ENCODE measurements at regions not wholly inside any gene's neighbourhood (a gene's known extent, or its start where the extent isn't known, plus 50 kb on each side); places are given as distances from the start of the nearest gene placed in this dataset.

- BruUV-seq (replicated peaks): no TSS peak
- Histone ChIP-seq H3K4me3 (ENCODE audit: low read depth, low read length, poor library complexity, severe bottlenecking) (no peak overlapping the region), H3K9me3 (ENCODE audit: low read length) (no peaks in the 10 kb centered on the region), H2AFZ (ENCODE audit: low read length) (no peak overlapping the region), H3K4me2 (ENCODE audit: low read length) (no peak overlapping the region), H4K20me1 (ENCODE audit: insufficient read depth, low read length) (no peaks in the 10 kb centered on the region), H3K27ac (ENCODE audit: low read depth, low read length, poor library complexity, severe bottlenecking) (no peak overlapping the region), H3K79me2 (ENCODE audit: insufficient read depth, low read depth, low read length) (no peaks in the 10 kb centered on the region), H3K36me3 (ENCODE audit: insufficient read depth, low read length) (no peaks in the 10 kb centered on the region), H3K9me2 (ENCODE audit: insufficient read depth, low read length) (no peaks in the 10 kb centered on the region), H3K4me1 (ENCODE audit: insufficient read depth, low read length, poor library complexity, severe bottlenecking) (no peaks in the 10 kb centered on the region)
- POLR2A ChIA-PET: no interaction called here
- DNase-seq (ENCODE audit: low spot score): no peak
- CTCF ChIA-PET (ENCODE audit: unreplicated experiment): no interaction called here
- intact Hi-C loops (cut with micrococcal nuclease; ENCODE audit: unreplicated experiment): no loop called here
- TF ChIP-seq EZH2phosphoT487 (IDR thresholded peaks at IDR 0.05; ENCODE audit: borderline replicate concordance, low read depth, low read length): no peak
- TF ChIP-seq, protein P1, sequence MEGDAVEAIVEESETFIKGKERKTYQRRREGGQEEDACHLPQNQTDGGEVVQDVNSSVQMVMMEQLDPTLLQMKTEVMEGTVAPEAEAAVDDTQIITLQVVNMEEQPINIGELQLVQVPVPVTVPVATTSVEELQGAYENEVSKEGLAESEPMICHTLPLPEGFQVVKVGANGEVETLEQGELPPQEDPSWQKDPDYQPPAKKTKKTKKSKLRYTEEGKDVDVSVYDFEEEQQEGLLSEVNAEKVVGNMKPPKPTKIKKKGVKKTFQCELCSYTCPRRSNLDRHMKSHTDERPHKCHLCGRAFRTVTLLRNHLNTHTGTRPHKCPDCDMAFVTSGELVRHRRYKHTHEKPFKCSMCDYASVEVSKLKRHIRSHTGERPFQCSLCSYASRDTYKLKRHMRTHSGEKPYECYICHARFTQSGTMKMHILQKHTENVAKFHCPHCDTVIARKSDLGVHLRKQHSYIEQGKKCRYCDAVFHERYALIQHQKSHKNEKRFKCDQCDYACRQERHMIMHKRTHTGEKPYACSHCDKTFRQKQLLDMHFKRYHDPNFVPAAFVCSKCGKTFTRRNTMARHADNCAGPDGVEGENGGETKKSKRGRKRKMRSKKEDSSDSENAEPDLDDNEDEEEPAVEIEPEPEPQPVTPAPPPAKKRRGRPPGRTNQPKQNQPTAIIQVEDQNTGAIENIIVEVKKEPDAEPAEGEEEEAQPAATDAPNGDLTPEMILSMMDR (conservative IDR thresholded peaks at IDR 0.05; ENCODE audit: low read length): no peak
These were observed 220.5 kb upstream of the TENM4 start for GRCh38 chr11:79661373-79661772.

DNA sequence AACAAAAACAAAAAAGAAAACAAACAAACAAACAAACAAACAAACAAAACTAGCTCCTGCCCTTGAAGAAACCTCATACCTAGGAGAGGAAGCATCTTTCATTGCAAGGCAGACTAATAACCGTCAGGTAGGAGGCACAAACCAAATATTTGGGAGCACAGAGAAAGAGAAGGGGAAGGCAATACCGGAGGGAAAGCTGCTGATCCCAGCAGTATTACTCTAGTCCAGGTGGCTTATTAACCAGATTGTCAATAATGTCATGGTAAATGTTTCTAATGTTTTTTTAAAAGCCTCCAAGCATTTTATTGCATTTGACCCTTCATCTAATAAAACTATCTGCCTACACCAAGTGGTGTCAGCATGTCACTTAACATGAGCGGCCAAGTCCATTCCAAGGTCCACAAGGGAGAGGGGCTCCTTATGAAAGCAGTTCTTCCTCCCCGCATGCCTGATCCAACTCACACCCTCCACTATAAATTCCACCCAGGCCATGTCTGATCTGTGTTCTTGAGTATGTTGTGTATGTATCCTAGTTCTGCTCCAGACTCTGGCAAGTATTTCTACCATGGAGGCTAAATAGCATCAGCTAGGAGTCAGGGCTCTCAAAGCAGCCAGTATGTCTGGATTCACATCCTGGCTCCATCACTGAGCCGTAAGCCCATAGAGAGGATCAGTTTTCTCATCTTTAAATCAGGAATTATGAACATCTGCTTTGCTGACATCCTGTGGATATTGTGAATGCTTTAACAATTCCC, 208.1 kb upstream of the TENM4 start:
- Histone ChIP-seq H3K4me1 (ENCODE audit: insufficient read depth, low read length, poor library complexity, severe bottlenecking) (no peaks in the 10 kb centered on the region), H4K20me1 (ENCODE audit: insufficient read depth, low read length) (no peaks in the 10 kb centered on the region), H3K9me2 (ENCODE audit: insufficient read depth, low read length) (no peaks in the 10 kb centered on the region), H3K27ac (ENCODE audit: low read depth, low read length, poor library complexity, severe bottlenecking) (no peak overlapping the region), H3K4me2 (ENCODE audit: low read length) (no peak overlapping the region), H3K36me3 (ENCODE audit: insufficient read depth, low read length) (no peaks in the 10 kb centered on the region), H3K79me2 (ENCODE audit: insufficient read depth, low read depth, low read length) (no peaks in the 10 kb centered on the region), H3K4me3 (ENCODE audit: low read depth, low read length, poor library complexity, severe bottlenecking) (no peak overlapping the region), H3K9me3 (ENCODE audit: low read length) (no peaks in the 10 kb centered on the region), H2AFZ (ENCODE audit: low read length) (no peak overlapping the region)
- BruUV-seq (replicated peaks): no TSS peak
- POLR2A ChIA-PET: no interaction called here
- CTCF ChIA-PET (ENCODE audit: unreplicated experiment): no interaction called here
- DNase-seq (ENCODE audit: low spot score): no peak
- TF ChIP-seq EZH2phosphoT487 (IDR thresholded peaks at IDR 0.05; ENCODE audit: borderline replicate concordance, low read depth, low read length): no peak
- TF ChIP-seq, protein P1 (conservative IDR thresholded peaks at IDR 0.05; ENCODE audit: low read length): no peak
- intact Hi-C loops (cut with micrococcal nuclease; ENCODE audit: unreplicated experiment): no loop called here

DNA sequence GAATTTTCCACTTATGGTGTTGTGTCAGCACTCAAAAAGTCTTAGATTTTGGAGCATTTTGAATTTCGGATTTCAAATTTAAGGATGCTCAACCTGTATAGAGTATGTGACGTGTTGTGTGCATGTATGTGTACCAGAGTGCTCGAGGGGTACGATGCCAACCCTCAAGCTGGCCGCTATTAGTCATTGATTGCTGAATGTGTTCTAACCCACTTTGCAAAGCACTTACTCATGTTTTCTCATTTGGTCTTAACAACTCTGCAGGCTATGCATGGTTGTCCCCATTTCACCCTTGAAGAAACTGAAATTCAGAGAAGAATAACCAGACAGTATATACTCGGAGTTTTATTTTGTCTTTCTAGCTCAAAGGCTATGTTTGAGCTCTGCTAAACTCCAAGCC, 196.4 kb upstream of the TENM4 start:
- ChIA-PET POLR2A (no interaction called here), CTCF (ENCODE audit: unreplicated experiment) (no interaction called here)
- no peaks in the 10 kb centered on the region for H3K9me3 ChIP-seq (ENCODE audit: low read length)
- intact Hi-C loops (cut with micrococcal nuclease; ENCODE audit: unreplicated experiment): no loop called here
- H2AFZ ChIP-seq (ENCODE audit: low read length): no peak overlapping the region
- H3K4me1 ChIP-seq (ENCODE audit: insufficient read depth, low read length, poor library complexity, severe bottlenecking): no peaks in the 10 kb centered on the region
- TF ChIP-seq, protein P1 (conservative IDR thresholded peaks at IDR 0.05; ENCODE audit: low read length): no peak
- TF ChIP-seq EZH2phosphoT487 (IDR thresholded peaks at IDR 0.05; ENCODE audit: borderline replicate concordance, low read depth, low read length): no peak
- no peak for DNase-seq (ENCODE audit: low spot score)
- H3K79me2 ChIP-seq (ENCODE audit: insufficient read depth, low read depth, low read length): no peaks in the 10 kb centered on the region
- no peak overlapping the region for H3K27ac ChIP-seq (ENCODE audit: low read depth, low read length, poor library complexity, severe bottlenecking)
- no peaks in the 10 kb centered on the region for H4K20me1 ChIP-seq (ENCODE audit: insufficient read depth, low read length)
- no peaks in the 10 kb centered on the region for H3K9me2 ChIP-seq (ENCODE audit: insufficient read depth, low read length)
- no TSS peak for BruUV-seq (replicated peaks)
- no peaks in the 10 kb centered on the region for H3K36me3 ChIP-seq (ENCODE audit: insufficient read depth, low read length)
- no peak overlapping the region for H3K4me3 ChIP-seq (ENCODE audit: low read depth, low read length, poor library complexity, severe bottlenecking)
- H3K4me2 ChIP-seq (ENCODE audit: low read length): no peak overlapping the region
